HG02798 (cell line): ENCODE measurements at regions not wholly inside any gene's neighbourhood (a gene's known extent, or its start where the extent isn't known, plus 50 kb on each side); places are given as distances from the start of the nearest gene placed in this dataset.
"Not testable (repeated sequence)": the region's sequence is repeated elsewhere in the genome, so short reads cannot be mapped to it uniquely, and the experiment has no call there.

Source experiments
- ATAC-seq: cut with Tn5 transposase; IDR thresholded peaks from one replicate; pipeline ENCODE4 v1.9.1; 2021; ENCODE audit warnings: mild to moderate bottlenecking; ENCODE audit not compliant: unreplicated experiment, poor library complexity

GRCh38 chr9:19660019-19660418, 128.8 kb downstream of the SLC24A2 start:
- no peak for ATAC-seq

- ATAC-seq, result no peak
Measured at GRCh38 chr9:19656704-19657103, 132.1 kb downstream of the SLC24A2 start.

- ATAC-seq, result no peak
Measured at GRCh38 chr9:19651681-19652080, 137.2 kb downstream of the SLC24A2 start.

GRCh38 chr9:19650312-19650711, 138.5 kb downstream of the SLC24A2 start:
- no peak for ATAC-seq

GRCh38 chr9:19649336-19650041, 139.3 kb downstream of the SLC24A2 start:
- ATAC-seq, result no peak

GRCh38 chr9:19648672-19649071, 140.2 kb downstream of the SLC24A2 start:
- ATAC-seq, result no peak

- ATAC-seq, result no peak
Measured at GRCh38 chr9:19643875-19644274, 145.0 kb downstream of the SLC24A2 start.

- ATAC-seq, result no peak
Measured at GRCh38 chr9:19642256-19642655, 146.6 kb downstream of the SLC24A2 start.

GRCh38 chr9:19641046-19641445, 147.8 kb downstream of the SLC24A2 start:
- no peak for ATAC-seq

GRCh38 chr9:19640014-19640413, 148.8 kb downstream of the SLC24A2 start:
- no peak for ATAC-seq

GRCh38 chr9:19637084-19637483, 151.8 kb downstream of the SLC24A2 start:
- no peak for ATAC-seq

GRCh38 chr9:19634881-19635280, 154.0 kb downstream of the SLC24A2 start:
- ATAC-seq, result no peak

- ATAC-seq, result no peak
Measured at GRCh38 chr9:19631181-19631580, 157.7 kb downstream of the SLC24A2 start.

- ATAC-seq, result no peak
Measured at GRCh38 chr9:19630760-19631159, 158.1 kb downstream of the SLC24A2 start.

GRCh38 chr9:19629488-19629887, 159.3 kb downstream of the SLC24A2 start:
- ATAC-seq, result no peak

- not testable (repeated sequence) for ATAC-seq
Measured at GRCh38 chr9:19625426-19625825, 163.4 kb downstream of the SLC24A2 start.

GRCh38 chr9:19624519-19624918, 164.3 kb downstream of the SLC24A2 start:
- ATAC-seq, result no peak

GRCh38 chr9:19623941-19624340, 164.9 kb downstream of the SLC24A2 start:
- ATAC-seq, result no peak

- ATAC-seq, result no peak
Measured at GRCh38 chr9:19620326-19620725, 168.5 kb downstream of the SLC24A2 start.

GRCh38 chr9:19619221-19619620, 169.6 kb downstream of the SLC24A2 start:
- no peak for ATAC-seq

GRCh38 chr9:19618816-19619215, 170.0 kb downstream of the SLC24A2 start:
- ATAC-seq, result no peak

- ATAC-seq, result no peak
Measured at GRCh38 chr9:19615036-19615624, 173.7 kb downstream of the SLC24A2 start.
